HG03135 (cell line): ENCODE measurements at regions not wholly inside any gene's neighbourhood (a gene's known extent, or its start where the extent isn't known, plus 50 kb on each side); places are given as distances from the start of the nearest gene placed in this dataset.

Experiments
- ATAC-seq: cut with Tn5 transposase; IDR thresholded peaks from one replicate; pipeline ENCODE4 v1.9.1; 2021; ENCODE audit warnings: mild to moderate bottlenecking, moderate library complexity; ENCODE audit not compliant: unreplicated experiment

- no peak for ATAC-seq
These were observed 119.1 kb upstream of the MTNR1B start for GRCh38 chr11:92850296-92850826.

GRCh38 chr11:92852229-92852628, 117.2 kb upstream of the MTNR1B start:
- ATAC-seq: no peak

GRCh38 chr11:92852946-92853345, 116.5 kb upstream of the MTNR1B start:
- no peak for ATAC-seq

GRCh38 chr11:92854162-92854561, 115.3 kb upstream of the MTNR1B start:
- ATAC-seq: no peak

GRCh38 chr11:92854952-92855351, 114.5 kb upstream of the MTNR1B start:
- no peak for ATAC-seq

- no peak for ATAC-seq
These were observed 113.6 kb upstream of the MTNR1B start for GRCh38 chr11:92855607-92856405.

- no peak for ATAC-seq
These were observed 112.0 kb upstream of the MTNR1B start for GRCh38 chr11:92857407-92857806.

GRCh38 chr11:92859156-92859690, 110.2 kb upstream of the MTNR1B start:
- no peak for ATAC-seq

- ATAC-seq: no peak
These were observed 107.8 kb upstream of the MTNR1B start for GRCh38 chr11:92861634-92862033.

GRCh38 chr11:92865352-92865751, 104.1 kb upstream of the MTNR1B start:
- no peak for ATAC-seq

GRCh38 chr11:92866679-92867282, 102.7 kb upstream of the MTNR1B start:
- no peak for ATAC-seq

GRCh38 chr11:92867913-92868619, 101.4 kb upstream of the MTNR1B start:
- no peak for ATAC-seq

- no peak for ATAC-seq
These were observed 99.7 kb upstream of the MTNR1B start for GRCh38 chr11:92869716-92870115.

- no peak for ATAC-seq
These were observed 99.1 kb upstream of the MTNR1B start for GRCh38 chr11:92870196-92870832.

GRCh38 chr11:92873551-92873950, 95.9 kb upstream of the MTNR1B start:
- ATAC-seq: no peak

- ATAC-seq: no peak
These were observed 94.0 kb upstream of the MTNR1B start for GRCh38 chr11:92875473-92875872.

GRCh38 chr11:92879086-92879485, 90.4 kb upstream of the MTNR1B start:
- ATAC-seq: no peak

GRCh38 chr11:92880381-92880780, 89.1 kb upstream of the MTNR1B start:
- no peak for ATAC-seq

GRCh38 chr11:92881940-92882450, 87.5 kb upstream of the MTNR1B start:
- no peak for ATAC-seq

GRCh38 chr11:92882828-92883611, 86.4 kb upstream of the MTNR1B start:
- no peak for ATAC-seq
